NCI-H2196 treated with DMSO at 0.1 percent for 48 hours (cell line): ENCODE measurements at regions not wholly inside any gene's neighbourhood (a gene's known extent, or its start where the extent isn't known, plus 50 kb on each side); places are given as distances from the start of the nearest gene placed in this dataset.
"Not testable (repeated sequence)": the region's sequence is repeated elsewhere in the genome, so short reads cannot be mapped to it uniquely, and the experiment has no call there.

ENCODE experiments used
- DNase-seq: peaks from one replicate; lab custom pipeline; 2025; ENCODE audit not compliant: unreplicated experiment; lab: John Stamatoyannopoulos, UW

- DNase-seq = no peak
Measured at GRCh38 chr17:73914536-73915274, 270.5 kb upstream of the SDK2 start.

GRCh38 chr17:73919033-73919432 is 274.8 kb upstream of the SDK2 start:
- DNase-seq = not testable (repeated sequence)

- no peak for DNase-seq
Measured at GRCh38 chr17:73921306-73921705, 277.1 kb upstream of the SDK2 start.

- no peak for DNase-seq
Measured at GRCh38 chr17:73924114-73924908, 279.2 kb upstream of the RPL38 start.

GRCh38 chr17:73924909-73925186 is 278.6 kb upstream of the RPL38 start:
- no peak for DNase-seq

- no peak for DNase-seq
Measured at GRCh38 chr17:73929860-73930430, 273.5 kb upstream of the RPL38 start.

- no peak for DNase-seq
Measured at GRCh38 chr17:73932216-73932749, 271.2 kb upstream of the RPL38 start.

- DNase-seq = no peak
Measured at GRCh38 chr17:73933164-73933766, 270.2 kb upstream of the RPL38 start.

GRCh38 chr17:73933871-73934270 is 269.6 kb upstream of the RPL38 start:
- DNase-seq = no peak

- DNase-seq = no peak
Measured at GRCh38 chr17:73934696-73935095, 268.8 kb upstream of the RPL38 start.

GRCh38 chr17:73936908-73937627 is 266.4 kb upstream of the RPL38 start:
- no peak for DNase-seq

GRCh38 chr17:73938706-73939105 is 264.8 kb upstream of the RPL38 start:
- DNase-seq = no peak

GRCh38 chr17:73939806-73940205 is 263.7 kb upstream of the RPL38 start:
- no peak for DNase-seq

GRCh38 chr17:73940511-73940910 is 263.0 kb upstream of the RPL38 start:
- DNase-seq = no peak

GRCh38 chr17:73941919-73942530 is 261.5 kb upstream of the RPL38 start:
- DNase-seq = no peak

GRCh38 chr17:73942703-73943415 is 260.6 kb upstream of the RPL38 start:
- DNase-seq = no peak

GRCh38 chr17:73943416-73944110 is 259.9 kb upstream of the RPL38 start:
- no peak for DNase-seq

- DNase-seq = no peak
Measured at GRCh38 chr17:73944366-73944765, 259.1 kb upstream of the RPL38 start.

- no peak for DNase-seq
Measured at GRCh38 chr17:73947281-73947965, 256.1 kb upstream of the RPL38 start.
